ENCODE measurements at regions not wholly inside any gene's neighbourhood (a gene's known extent, or its start where the extent isn't known, plus 50 kb on each side); places are given as distances from the start of the nearest gene placed in this dataset.

DNA sequence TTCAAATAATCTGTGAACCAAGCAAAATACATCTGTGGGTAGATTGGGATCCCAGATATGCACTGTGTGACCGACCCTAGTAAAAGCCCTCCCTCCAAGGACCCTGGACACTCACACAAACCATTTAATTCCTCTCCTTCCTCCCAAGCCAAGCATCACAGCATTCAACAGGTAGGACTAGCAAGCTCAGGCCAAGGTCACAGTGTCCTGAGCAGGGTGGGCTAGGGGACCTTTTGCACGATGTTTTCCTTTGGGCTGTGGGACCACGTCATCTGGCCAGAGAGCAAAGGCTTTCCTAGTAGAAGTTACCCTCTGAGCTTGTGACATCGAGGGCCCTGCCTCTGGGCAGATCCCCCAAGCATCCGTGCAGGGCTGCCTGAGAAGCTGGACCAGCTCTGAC lies 297.6 kb upstream of the ZNF507 start:
- H3K36me3 Mint-ChIP-seq (ENCODE audit: low read depth), result no peaks in the 10 kb centered on the region

DNA sequence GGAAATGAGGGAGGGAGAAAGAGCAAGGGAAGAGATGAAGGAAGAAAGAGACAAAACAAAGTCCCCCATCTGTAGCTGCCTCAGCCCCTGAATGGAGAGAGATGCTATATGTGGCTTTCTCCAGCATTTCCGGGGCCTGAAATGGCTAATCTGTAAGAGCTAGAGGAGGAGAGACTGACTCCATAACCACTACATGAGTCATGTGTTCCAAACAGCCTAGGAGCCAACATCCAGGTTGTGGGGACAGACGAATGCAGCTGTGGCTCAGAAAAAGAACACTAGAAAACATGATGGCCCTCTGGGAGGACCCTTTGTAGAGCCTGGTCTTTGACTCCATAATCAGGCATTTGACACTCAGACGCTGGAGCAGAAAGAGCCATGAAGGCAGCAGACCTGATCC lies 292.0 kb upstream of the ZNF507 start:
- Mint-ChIP-seq H3K4me3 (ENCODE audit: unreplicated experiment) (no peak overlapping the region), H3K36me3 (ENCODE audit: low read depth) (no peaks in the 10 kb centered on the region), H3K9me3 (ENCODE audit: low read depth) (no peaks in the 10 kb centered on the region), H3K27me3 (ENCODE audit: low read depth) (no peaks in the 10 kb centered on the region), H3K27ac (ENCODE audit: unreplicated experiment) (no peak overlapping the region), H3K4me1 (ENCODE audit: low read depth) (no peaks in the 10 kb centered on the region)
- TF ChIP-seq, protein P1, sequence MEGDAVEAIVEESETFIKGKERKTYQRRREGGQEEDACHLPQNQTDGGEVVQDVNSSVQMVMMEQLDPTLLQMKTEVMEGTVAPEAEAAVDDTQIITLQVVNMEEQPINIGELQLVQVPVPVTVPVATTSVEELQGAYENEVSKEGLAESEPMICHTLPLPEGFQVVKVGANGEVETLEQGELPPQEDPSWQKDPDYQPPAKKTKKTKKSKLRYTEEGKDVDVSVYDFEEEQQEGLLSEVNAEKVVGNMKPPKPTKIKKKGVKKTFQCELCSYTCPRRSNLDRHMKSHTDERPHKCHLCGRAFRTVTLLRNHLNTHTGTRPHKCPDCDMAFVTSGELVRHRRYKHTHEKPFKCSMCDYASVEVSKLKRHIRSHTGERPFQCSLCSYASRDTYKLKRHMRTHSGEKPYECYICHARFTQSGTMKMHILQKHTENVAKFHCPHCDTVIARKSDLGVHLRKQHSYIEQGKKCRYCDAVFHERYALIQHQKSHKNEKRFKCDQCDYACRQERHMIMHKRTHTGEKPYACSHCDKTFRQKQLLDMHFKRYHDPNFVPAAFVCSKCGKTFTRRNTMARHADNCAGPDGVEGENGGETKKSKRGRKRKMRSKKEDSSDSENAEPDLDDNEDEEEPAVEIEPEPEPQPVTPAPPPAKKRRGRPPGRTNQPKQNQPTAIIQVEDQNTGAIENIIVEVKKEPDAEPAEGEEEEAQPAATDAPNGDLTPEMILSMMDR (IDR thresholded peaks at IDR 0.05), result no peak
- no peak for DNase-seq (ENCODE audit: low spot score)

More for the DNA sequence above, 297.6 kb upstream of the ZNF507 start:
- Mint-ChIP-seq H3K4me3 (ENCODE audit: unreplicated experiment) (no peak overlapping the region), H3K27me3 (ENCODE audit: low read depth) (peaks cover 11% of the 10 kb centered on the region), H3K4me1 (ENCODE audit: low read depth) (no peaks in the 10 kb centered on the region), H3K9me3 (ENCODE audit: low read depth) (no peaks in the 10 kb centered on the region), H3K27ac (ENCODE audit: unreplicated experiment) (no peak overlapping the region)
- TF ChIP-seq, protein P1 (IDR thresholded peaks at IDR 0.05), result no peak
- DNase-seq (ENCODE audit: low spot score), result no peak

DNA sequence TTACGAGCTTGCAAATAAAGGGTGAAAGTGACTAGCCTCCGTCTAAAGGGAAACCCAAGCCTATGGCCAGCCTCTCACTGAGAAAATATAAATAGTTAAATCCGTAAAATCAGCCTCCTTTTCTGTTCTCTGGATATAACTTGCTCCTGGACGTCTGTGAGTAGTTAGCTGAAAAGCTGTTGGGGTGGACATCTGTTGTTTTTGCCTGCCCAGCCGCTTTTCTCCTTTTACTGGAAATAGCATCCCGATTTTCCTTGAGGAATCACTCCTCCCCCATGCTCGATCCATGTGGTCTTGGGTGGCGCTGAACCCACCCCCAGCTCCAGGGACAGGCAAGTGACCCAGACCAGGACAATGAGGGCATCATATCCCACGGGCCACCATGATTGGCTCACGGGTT lies 291.5 kb upstream of the ZNF507 start:
- H3K4me1 Mint-ChIP-seq (ENCODE audit: low read depth), result no peaks in the 10 kb centered on the region
- no peaks in the 10 kb centered on the region for H3K27me3 Mint-ChIP-seq (ENCODE audit: low read depth)
- H3K36me3 Mint-ChIP-seq (ENCODE audit: low read depth), result no peaks in the 10 kb centered on the region
- H3K27ac Mint-ChIP-seq (ENCODE audit: unreplicated experiment), result no peak overlapping the region
- TF ChIP-seq, protein P1 (IDR thresholded peaks at IDR 0.05), result no peak
- no peak overlapping the region for H3K4me3 Mint-ChIP-seq (ENCODE audit: unreplicated experiment)
- H3K9me3 Mint-ChIP-seq (ENCODE audit: low read depth), result no peaks in the 10 kb centered on the region
- DNase-seq (ENCODE audit: low spot score), result no peak

DNA sequence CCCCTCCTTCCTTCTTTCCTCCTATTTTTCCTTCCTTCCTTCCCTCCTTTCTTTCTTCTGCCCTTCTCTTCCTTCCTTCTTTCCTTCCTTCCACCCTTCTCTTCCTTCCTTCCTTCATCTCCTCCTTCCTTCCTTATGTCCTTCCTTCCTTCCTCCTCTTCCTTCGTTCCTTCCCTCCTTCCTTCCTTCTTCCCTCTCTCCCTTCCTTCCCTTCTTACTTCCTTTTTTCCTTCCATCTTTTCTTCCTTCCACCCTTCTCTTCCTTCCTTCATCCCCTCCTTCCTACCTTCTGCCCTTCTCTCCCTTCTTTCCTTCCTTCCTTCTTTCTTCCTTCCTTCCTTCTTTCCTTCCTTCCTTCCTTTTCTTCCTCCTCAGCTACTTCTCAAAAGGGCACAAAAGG lies 287.3 kb upstream of the ZNF507 start:
- Mint-ChIP-seq H3K4me3 (ENCODE audit: unreplicated experiment) (no peak overlapping the region), H3K4me1 (ENCODE audit: low read depth) (no peaks in the 10 kb centered on the region), H3K27me3 (ENCODE audit: low read depth) (no peaks in the 10 kb centered on the region), H3K27ac (ENCODE audit: unreplicated experiment) (no peak overlapping the region), H3K36me3 (ENCODE audit: low read depth) (no peaks in the 10 kb centered on the region), H3K9me3 (ENCODE audit: low read depth) (no peaks in the 10 kb centered on the region)
- no peak for DNase-seq (ENCODE audit: low spot score)
- TF ChIP-seq, protein P1 (IDR thresholded peaks at IDR 0.05), result no peak

- H3K36me3 Mint-ChIP-seq (ENCODE audit: low read depth), result no peaks in the 10 kb centered on the region
- no peak for DNase-seq (ENCODE audit: low spot score)
- H3K27ac Mint-ChIP-seq (ENCODE audit: unreplicated experiment), result no peak overlapping the region
- no peaks in the 10 kb centered on the region for H3K9me3 Mint-ChIP-seq (ENCODE audit: low read depth)
- TF ChIP-seq, protein P1 (IDR thresholded peaks at IDR 0.05), result no peak
- H3K4me3 Mint-ChIP-seq (ENCODE audit: unreplicated experiment), result no peak overlapping the region
- no peaks in the 10 kb centered on the region for H3K4me1 Mint-ChIP-seq (ENCODE audit: low read depth)
- no peaks in the 10 kb centered on the region for H3K27me3 Mint-ChIP-seq (ENCODE audit: low read depth)
Observed at GRCh38 chr19:32061315-32061714, 284.1 kb upstream of the ZNF507 start.

Data from chondrocyte (in vitro differentiated cells).